Activated naive CD4-positive, alpha-beta T cell treated with Interleukin-2 at 50 U/mL for 16 hours (primary cell): ENCODE measurements at regions not wholly inside any gene's neighbourhood (a gene's known extent, or its start where the extent isn't known, plus 50 kb on each side); places are given as distances from the start of the nearest gene placed in this dataset.

ENCODE experiments used
- DNase-seq: peaks from one replicate; pipeline ENCODE4 v3.0.0-alpha.2; 2020

- DNase-seq: no peak
Measured at GRCh38 chr22:47740109-47740805, 977.8 kb downstream of the TBC1D22A start.

GRCh38 chr22:47739291-47740015 lies 977.0 kb downstream of the TBC1D22A start:
- DNase-seq: no peak

DNA sequence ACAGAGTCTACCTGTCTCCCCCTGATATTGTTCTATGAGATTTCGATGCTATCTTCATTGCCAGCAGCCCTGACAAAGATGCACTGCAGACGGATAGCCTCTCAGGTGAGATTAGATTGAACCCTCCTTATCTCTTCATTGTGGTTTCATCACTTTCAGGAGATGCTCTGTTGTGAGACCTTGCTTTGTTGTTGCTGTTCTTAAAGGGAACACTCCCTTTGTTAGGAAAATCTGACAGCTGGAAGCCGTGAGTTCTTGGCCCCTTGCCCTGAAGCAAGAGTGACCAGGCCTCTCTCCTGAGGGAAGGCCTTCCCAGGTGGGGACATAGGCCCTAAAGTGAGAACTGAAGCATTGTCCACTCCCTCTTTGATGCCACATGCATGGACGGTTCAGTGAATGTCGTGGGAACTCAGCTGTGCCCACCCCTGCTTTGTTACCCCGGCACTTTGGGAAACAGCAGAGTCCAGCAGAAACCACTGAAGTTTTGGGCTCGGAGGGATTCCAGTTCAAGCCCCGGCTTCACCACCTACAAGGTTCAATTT lies 976.1 kb downstream of the TBC1D22A start:
- DNase-seq: no peak

- no peak for DNase-seq
Measured at GRCh38 chr22:47736186-47737034, 974.0 kb downstream of the TBC1D22A start.

GRCh38 chr22:47734511-47734910 lies 972.1 kb downstream of the TBC1D22A start:
- no peak for DNase-seq

- DNase-seq: no peak
Measured at GRCh38 chr22:47727641-47728040, 965.2 kb downstream of the TBC1D22A start.

GRCh38 chr22:47724751-47725150 lies 962.3 kb downstream of the TBC1D22A start:
- DNase-seq: no peak

DNA sequence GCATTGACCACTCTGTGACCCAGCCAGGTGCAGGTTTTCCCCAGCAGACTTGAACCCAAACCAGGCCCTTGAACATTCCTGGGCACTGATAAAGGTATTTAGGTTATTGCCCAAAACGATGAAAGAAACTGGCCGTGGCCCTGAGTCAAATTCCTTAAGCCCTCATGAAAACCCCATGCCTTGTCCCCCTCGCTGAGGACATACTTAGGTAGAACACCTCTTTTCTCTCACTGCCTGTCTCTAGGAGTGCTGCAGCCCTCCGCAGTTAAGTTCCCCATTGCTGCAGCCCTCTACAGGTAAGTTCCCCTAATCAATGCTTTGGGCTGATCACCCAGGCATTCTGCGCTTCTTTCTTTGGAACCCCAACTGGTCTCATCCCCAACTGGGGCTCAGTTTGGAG lies 961.6 kb downstream of the TBC1D22A start:
- no peak for DNase-seq

DNA sequence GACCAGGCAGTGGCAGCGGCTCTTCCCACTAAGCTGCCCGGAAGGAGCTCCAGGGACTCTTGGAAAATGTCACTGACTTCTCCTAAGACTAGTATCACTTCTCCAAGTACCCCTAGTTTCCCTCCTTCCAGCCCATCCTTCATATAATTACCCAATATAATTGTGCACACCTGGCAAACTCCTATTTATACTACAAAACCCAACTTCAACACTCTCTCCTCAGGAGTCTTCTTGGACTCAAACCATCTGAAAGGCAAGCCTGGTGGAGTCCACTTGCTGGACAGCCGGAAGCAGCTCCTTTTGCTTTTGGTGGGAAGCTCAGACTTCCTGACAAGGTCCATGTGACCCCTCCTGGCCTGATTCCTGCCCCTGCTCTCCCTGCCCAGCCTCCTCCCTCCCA lies 955.9 kb downstream of the TBC1D22A start:
- DNase-seq: no peak

DNA sequence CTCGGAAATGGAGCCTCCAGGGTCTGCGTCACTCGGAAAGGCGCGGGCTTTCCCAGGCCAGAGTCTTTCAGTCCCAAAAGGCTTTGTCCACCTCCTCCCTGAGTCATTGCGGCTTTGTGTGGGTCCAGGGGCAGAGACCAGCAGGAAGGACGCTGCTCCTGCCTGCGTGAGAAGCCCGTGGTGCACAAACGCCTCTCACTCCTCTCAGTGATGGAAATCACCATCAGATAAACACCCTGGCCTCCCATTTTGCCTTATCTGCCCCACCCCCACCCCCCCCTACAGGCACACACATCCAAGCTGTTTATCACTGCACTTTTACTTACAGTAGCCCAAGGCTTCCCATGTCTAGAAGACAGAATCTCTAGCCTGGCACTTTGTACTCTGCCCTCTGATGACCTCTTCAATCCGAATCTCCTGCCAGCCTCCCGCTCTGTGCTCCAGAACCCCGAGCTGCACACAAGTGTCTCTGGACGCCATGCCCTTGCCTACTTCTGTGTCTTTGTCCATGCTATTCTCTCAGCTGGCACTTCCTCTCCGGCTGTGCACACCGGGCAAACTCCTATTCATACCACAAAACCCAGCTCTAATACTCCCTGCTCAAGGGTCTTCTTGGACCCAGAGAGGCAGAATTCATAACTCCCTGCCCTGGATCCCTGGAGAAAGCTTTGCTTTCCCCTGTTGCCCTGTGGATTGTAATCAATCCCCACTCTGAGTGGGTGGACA lies 954.6 kb downstream of the TBC1D22A start:
- no peak for DNase-seq

DNA sequence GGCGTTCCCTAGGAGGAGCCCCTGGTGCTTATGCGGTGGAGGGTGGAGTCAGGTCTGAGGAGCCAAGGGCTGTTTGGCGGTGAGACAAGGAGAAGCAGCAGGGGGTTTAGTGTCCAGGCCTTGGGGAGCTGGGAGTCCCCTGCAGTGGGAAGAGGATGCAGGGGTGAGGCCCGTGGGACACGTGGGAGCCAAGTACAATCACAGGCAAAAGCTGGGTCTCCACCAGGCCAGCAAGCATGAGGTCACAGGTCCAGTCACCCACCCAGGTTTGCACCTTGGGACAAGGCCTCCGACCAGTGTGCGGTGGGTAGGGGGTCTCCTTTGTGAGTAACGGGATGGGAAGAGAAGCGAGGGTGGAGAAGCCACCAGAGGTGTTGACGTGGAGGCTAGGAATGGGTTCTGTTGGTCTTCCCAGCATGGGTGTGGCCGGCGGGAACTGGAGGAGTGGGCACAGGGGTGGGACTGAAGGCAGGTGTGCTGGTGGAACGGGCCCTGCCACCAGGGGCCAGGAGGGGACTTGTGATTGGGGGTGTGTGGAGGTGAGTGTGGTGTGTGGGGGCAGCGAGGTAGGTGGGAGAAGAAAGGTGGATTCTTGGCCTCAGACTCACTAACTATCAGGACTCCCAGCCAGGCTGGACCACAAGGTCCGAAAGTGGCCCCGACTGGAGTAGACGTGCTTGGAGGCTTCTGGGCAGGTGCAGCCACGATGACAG lies 953.6 kb downstream of the TBC1D22A start:
- no peak for DNase-seq

- no peak for DNase-seq
Measured at GRCh38 chr22:47713941-47714340, 951.5 kb downstream of the TBC1D22A start.

- DNase-seq: no peak
Measured at GRCh38 chr22:47710135-47710534, 947.7 kb downstream of the TBC1D22A start.

DNA sequence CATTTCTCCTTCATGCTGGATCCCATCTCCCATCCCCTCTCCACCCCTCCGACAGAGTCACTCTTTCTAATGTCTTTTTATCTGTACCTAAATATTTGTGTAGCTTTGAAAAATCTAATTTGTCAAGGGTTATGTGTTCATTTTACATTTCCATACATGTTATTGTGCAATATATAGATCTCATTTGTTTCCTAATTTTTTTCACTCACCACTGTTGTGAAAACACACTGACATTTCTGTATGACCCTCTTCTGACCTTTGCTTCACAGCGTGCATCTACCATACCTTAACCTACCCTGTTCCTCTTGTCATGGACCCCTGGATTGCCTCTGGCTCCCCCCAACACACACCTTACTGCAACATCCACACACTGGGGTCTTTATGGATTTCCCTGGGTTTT lies 942.9 kb downstream of the TBC1D22A start:
- DNase-seq: no peak

DNA sequence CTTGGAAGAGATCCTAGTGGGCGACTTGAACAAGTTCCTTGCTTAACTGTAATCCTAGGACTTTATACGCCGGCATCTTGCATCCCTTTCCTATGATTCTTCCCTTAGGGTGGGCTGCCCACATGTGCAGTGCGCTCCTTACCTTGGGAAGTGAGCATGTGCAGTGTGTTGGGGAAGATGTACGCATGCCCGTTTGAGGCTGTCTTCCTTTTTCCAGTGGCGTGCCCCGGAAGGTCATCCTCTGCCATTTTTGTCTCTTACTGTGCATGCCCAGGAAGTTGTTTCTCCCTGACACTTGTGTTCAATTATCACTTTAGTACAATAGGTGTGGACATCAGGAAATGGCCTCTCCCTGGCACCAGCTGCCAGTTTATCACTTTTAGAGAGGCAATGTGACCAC lies 936.5 kb downstream of the TBC1D22A start:
- no peak for DNase-seq

- no peak for DNase-seq
Measured at GRCh38 chr22:47697861-47698260, 935.4 kb downstream of the TBC1D22A start.

- no peak for DNase-seq
Measured at GRCh38 chr22:47696776-47697175, 934.3 kb downstream of the TBC1D22A start.

GRCh38 chr22:47695176-47695575 lies 932.7 kb downstream of the TBC1D22A start:
- no peak for DNase-seq

- DNase-seq: no peak
Measured at GRCh38 chr22:47694536-47695130, 932.2 kb downstream of the TBC1D22A start.

DNA sequence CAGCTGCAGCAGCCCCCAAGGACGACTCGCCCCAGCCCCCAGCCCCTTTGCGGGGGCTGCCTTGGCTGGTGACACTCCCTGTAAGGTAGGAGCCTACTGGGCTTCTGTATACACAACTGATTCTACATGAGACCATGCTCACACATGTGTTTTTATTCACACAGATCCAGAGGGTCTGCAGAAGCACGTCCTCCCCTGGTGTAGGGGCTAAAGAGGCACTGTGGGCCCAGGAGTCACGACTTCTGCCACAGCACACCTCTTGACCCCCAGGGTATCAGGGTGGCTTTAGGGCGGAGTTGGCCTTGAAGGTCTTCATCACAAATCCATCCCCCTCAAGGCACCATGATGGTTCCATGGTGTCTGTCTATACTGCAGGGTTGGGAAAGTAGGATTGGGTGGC lies 931.2 kb downstream of the TBC1D22A start:
- DNase-seq: no peak

- DNase-seq: no peak
Measured at GRCh38 chr22:47692811-47693210, 930.4 kb downstream of the TBC1D22A start.
